ENCODE measurements at regions not wholly inside any gene's neighbourhood (a gene's known extent, or its start where the extent isn't known, plus 50 kb on each side); places are given as distances from the start of the nearest gene placed in this dataset.

GRCh38 chr4:44914223-44914622 is 187.9 kb upstream of the GNPDA2 start:
- TF ChIP-seq EGR1 (IDR thresholded peaks at IDR 0.05) (no peak), FOXM1 (IDR thresholded peaks at IDR 0.05; ENCODE audit: borderline replicate concordance, low read depth) (no peak), MAX (IDR thresholded peaks at IDR 0.05) (no peak), TAF1 (IDR thresholded peaks at IDR 0.05; ENCODE audit: low read depth) (no peak), YY1 (IDR thresholded peaks at IDR 0.05; ENCODE audit: low read depth) (no peak), NFIC (IDR thresholded peaks at IDR 0.05) (no peak), ZBTB7A (IDR thresholded peaks at IDR 0.05; ENCODE audit: low read depth) (no peak), EP300 (IDR thresholded peaks at IDR 0.05; ENCODE audit: borderline replicate concordance) (no peak), RAD21 (IDR thresholded peaks at IDR 0.05; ENCODE audit: low read depth) (no peak), CREB1 (IDR thresholded peaks at IDR 0.05; ENCODE audit: low read depth) (no peak), TEAD4 (IDR thresholded peaks at IDR 0.05) (no peak), USF1 (IDR thresholded peaks at IDR 0.05) (no peak), CEBPB (IDR thresholded peaks at IDR 0.05) (no peak)
- TF ChIP-seq, protein P1, sequence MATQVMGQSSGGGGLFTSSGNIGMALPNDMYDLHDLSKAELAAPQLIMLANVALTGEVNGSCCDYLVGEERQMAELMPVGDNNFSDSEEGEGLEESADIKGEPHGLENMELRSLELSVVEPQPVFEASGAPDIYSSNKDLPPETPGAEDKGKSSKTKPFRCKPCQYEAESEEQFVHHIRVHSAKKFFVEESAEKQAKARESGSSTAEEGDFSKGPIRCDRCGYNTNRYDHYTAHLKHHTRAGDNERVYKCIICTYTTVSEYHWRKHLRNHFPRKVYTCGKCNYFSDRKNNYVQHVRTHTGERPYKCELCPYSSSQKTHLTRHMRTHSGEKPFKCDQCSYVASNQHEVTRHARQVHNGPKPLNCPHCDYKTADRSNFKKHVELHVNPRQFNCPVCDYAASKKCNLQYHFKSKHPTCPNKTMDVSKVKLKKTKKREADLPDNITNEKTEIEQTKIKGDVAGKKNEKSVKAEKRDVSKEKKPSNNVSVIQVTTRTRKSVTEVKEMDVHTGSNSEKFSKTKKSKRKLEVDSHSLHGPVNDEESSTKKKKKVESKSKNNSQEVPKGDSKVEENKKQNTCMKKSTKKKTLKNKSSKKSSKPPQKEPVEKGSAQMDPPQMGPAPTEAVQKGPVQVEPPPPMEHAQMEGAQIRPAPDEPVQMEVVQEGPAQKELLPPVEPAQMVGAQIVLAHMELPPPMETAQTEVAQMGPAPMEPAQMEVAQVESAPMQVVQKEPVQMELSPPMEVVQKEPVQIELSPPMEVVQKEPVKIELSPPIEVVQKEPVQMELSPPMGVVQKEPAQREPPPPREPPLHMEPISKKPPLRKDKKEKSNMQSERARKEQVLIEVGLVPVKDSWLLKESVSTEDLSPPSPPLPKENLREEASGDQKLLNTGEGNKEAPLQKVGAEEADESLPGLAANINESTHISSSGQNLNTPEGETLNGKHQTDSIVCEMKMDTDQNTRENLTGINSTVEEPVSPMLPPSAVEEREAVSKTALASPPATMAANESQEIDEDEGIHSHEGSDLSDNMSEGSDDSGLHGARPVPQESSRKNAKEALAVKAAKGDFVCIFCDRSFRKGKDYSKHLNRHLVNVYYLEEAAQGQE (IDR thresholded peaks at IDR 0.05; ENCODE audit: low read depth) = no peak

All from Ishikawa (cell line).